Ovary (tissue), 3 donors: ENCODE measurements at regions not wholly inside any gene's neighbourhood (a gene's known extent, or its start where the extent isn't known, plus 50 kb on each side); places are given as distances from the start of the nearest gene placed in this dataset.

Experiments
- CTCF ChIP-seq, 3 donors: fragments of 450-650 bp in 2 of 3; fragments of 200-600 bp in 1 of 3; IDR thresholded peaks; one replicate each; pipeline versions ENCODE4 v1.5.1 to v1.8.0; 2016 to 2022; ENCODE audit warnings: antibody characterized with exemption in 3 of 3, mild to moderate bottlenecking in 1 of 3
- POLR2A ChIP-seq: fragments of 450-650 bp; IDR thresholded peaks from one replicate; pipeline ENCODE4 v1.6.1; 2017; ENCODE audit warnings: antibody characterized with exemption, mild to moderate bottlenecking, moderate library complexity
- donor health status: DM: no; HTN: no; CAD: no.

DNA sequence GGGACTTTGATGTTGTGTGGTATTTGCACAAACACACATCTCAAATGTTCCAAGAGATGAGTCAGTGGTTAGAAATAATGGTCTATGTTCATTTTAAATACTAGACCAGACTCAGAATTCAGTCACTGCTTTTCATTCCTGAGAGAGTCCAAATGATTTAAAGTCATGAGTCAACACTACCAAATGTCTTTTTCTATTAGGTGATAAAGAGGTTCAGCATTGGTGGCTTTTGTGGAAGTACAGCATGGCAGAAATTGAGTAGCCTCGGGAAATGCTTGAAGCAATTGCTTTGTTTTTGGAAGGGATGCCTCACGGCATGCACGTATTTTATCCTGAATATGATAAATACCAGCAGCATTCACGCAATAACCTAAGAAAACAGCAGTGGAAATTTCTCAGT, 115.7 kb downstream of the DIO2 start:
- TF ChIP-seq CTCF (IDR thresholded peaks at IDR 0.05): no peak
- no peak for TF ChIP-seq POLR2A
